IMR-90 (cell line): ENCODE measurements at regions not wholly inside any gene's neighbourhood (a gene's known extent, or its start where the extent isn't known, plus 50 kb on each side); places are given as distances from the start of the nearest gene placed in this dataset.

Experiments
- MAFK ChIP-seq: IDR thresholded peaks from 2 replicates; pipeline ENCODE4 v1.6.1; 2012; ENCODE audit warnings: low read depth, low read length, improper control_type of control experiment
- MAZ ChIP-seq: IDR thresholded peaks from 2 replicates; pipeline ENCODE4 v1.6.1; 2012; ENCODE audit warnings: low read depth, mild to moderate bottlenecking, low read length, improper control_type of control experiment, moderate library complexity, borderline replicate concordance
- NFE2L2 ChIP-seq: fragments of 150-350 bp; IDR thresholded peaks from 2 replicates; pipeline ENCODE4 v1.6.1; 2016; ENCODE audit warnings: low read depth, mild to moderate bottlenecking, low read length
- POLR2A ChIP-seq: IDR thresholded peaks from 2 replicates; pipeline ENCODE4 v1.6.1; 2012; ENCODE audit warnings: mild to moderate bottlenecking, low read depth, low read length
- RAD21 ChIP-seq: IDR thresholded peaks from 2 replicates; pipeline ENCODE4 v1.6.1; 2012; ENCODE audit warnings: low read length, improper control_type of control experiment
- RFX5 ChIP-seq: IDR thresholded peaks from 2 replicates; pipeline ENCODE4 v1.8.0; 2012; ENCODE audit warnings: low read depth, mild to moderate bottlenecking, low read length, moderate library complexity
- SMC3 ChIP-seq: fragments of 150-350 bp; IDR thresholded peaks from 2 replicates; pipeline ENCODE4 v1.6.1; 2016; ENCODE audit warnings: low read depth, mild to moderate bottlenecking, antibody characterized with exemption, low read length, moderate library complexity
- TF ChIP-seq, protein P1 (sequence below): conservative IDR thresholded peaks from 2 replicates; pipeline ENCODE4 v1.5.1; 2012; ENCODE audit warnings: mild to moderate bottlenecking, low read depth, low read length, improper control_type of control experiment
- TF ChIP-seq, protein P2 (sequence below): fragments of 150-350 bp; IDR thresholded peaks from 2 replicates; pipeline ENCODE4 v1.6.1; 2017; ENCODE audit warnings: mild to moderate bottlenecking, antibody characterized with exemption, low read length, low read depth

DNA sequence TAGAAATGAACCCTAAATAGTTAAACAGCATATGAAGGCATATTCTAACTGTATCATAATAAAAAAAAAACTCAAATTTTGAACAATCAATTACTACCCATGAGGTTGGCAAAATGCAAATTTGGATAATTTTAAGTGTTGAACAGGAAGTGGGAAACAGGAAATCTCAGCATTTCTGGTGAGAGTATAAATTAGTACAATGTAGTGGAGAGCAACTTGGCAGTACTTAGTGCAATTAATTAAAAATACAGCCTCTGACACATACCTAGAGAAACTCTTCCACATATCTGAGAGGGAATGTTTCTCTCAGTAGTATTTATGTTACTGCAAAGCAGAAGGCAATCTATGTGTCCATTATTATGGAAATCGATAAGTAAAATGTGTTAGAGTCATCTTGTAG is 96.8 kb downstream of the TUSC7 start:
- TF ChIP-seq, protein P1, sequence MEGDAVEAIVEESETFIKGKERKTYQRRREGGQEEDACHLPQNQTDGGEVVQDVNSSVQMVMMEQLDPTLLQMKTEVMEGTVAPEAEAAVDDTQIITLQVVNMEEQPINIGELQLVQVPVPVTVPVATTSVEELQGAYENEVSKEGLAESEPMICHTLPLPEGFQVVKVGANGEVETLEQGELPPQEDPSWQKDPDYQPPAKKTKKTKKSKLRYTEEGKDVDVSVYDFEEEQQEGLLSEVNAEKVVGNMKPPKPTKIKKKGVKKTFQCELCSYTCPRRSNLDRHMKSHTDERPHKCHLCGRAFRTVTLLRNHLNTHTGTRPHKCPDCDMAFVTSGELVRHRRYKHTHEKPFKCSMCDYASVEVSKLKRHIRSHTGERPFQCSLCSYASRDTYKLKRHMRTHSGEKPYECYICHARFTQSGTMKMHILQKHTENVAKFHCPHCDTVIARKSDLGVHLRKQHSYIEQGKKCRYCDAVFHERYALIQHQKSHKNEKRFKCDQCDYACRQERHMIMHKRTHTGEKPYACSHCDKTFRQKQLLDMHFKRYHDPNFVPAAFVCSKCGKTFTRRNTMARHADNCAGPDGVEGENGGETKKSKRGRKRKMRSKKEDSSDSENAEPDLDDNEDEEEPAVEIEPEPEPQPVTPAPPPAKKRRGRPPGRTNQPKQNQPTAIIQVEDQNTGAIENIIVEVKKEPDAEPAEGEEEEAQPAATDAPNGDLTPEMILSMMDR = no peak
- TF ChIP-seq POLR2A (no peak), MAFK (no peak), SMC3 (no peak), RAD21 (no peak), RFX5 (no peak), MAZ (no peak), NFE2L2 (no peak)
- TF ChIP-seq, protein P2, sequence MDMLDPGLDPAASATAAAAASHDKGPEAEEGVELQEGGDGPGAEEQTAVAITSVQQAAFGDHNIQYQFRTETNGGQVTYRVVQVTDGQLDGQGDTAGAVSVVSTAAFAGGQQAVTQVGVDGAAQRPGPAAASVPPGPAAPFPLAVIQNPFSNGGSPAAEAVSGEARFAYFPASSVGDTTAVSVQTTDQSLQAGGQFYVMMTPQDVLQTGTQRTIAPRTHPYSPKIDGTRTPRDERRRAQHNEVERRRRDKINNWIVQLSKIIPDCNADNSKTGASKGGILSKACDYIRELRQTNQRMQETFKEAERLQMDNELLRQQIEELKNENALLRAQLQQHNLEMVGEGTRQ = no peak
